MM.1S (cell line): ENCODE measurements at regions not wholly inside any gene's neighbourhood (a gene's known extent, or its start where the extent isn't known, plus 50 kb on each side); places are given as distances from the start of the nearest gene placed in this dataset.

Experiments used
- DNase-seq: peaks from one replicate; pipeline ENCODE4 v3.0.0-alpha.2; 2015
- H2AFZ ChIP-seq: fragments of 300-600 bp; sonication (generic); 2 replicates; pipeline ENCODE4 v1.6.0; 2016; ENCODE audit warnings: antibody characterized with exemption, low read length
- H3F3A ChIP-seq: fragments of 300-600 bp; sonication (generic); 2 replicates; pipeline ENCODE4 v1.6.1; 2016; ENCODE audit warnings: mild to moderate bottlenecking, antibody characterized with exemption, low read length, moderate library complexity, mixed read lengths; ENCODE audit not compliant: insufficient read depth
- H3K27ac ChIP-seq: fragments of 300-600 bp; sonication (generic); 2 replicates; pipeline ENCODE4 v1.5.1; 2016; ENCODE audit warnings: mild to moderate bottlenecking, low read length
- H3K27me3 ChIP-seq: fragments of 300-600 bp; sonication (generic); replicated peaks from 2 replicates; pipeline ENCODE4 v1.6.0; 2016; ENCODE audit warnings: low read length; ENCODE audit not compliant: insufficient read depth
- H3K36me3 ChIP-seq: fragments of 300-600 bp; sonication (generic); replicated peaks from 2 replicates; pipeline ENCODE4 v1.6.1; 2016; ENCODE audit warnings: mild to moderate bottlenecking, low read length, mixed read lengths; ENCODE audit not compliant: insufficient read depth
- H3K4me1 ChIP-seq: fragments of 300-600 bp; sonication (generic); 2 replicates; pipeline ENCODE4 v1.6.1; 2016; ENCODE audit warnings: low read length, mixed read lengths
- H3K4me2 ChIP-seq: fragments of 300-600 bp; sonication (generic); 2 replicates; pipeline ENCODE4 v1.6.0; 2016; ENCODE audit warnings: low read depth, low read length
- H3K4me3 ChIP-seq: fragments of 300-600 bp; sonication (generic); 2 replicates; pipeline ENCODE4 v1.5.1; 2016; ENCODE audit warnings: low read length, mixed read lengths
- H3K79me2 ChIP-seq: fragments of 300-600 bp; sonication (generic); 2 replicates; pipeline ENCODE4 v1.6.1; 2016; ENCODE audit warnings: mixed run types, low read length, mixed read lengths
- H3K9ac ChIP-seq: fragments of 300-600 bp; sonication (generic); 2 replicates; pipeline ENCODE4 v1.6.1; 2016; ENCODE audit warnings: low read length, mixed read lengths
- H3K9me2 ChIP-seq: fragments of 300-600 bp; sonication (generic); replicated peaks from 2 replicates; pipeline ENCODE4 v1.6.1; 2016; ENCODE audit warnings: mild to moderate bottlenecking, low read length, mixed read lengths; ENCODE audit not compliant: insufficient read depth
- H3K9me3 ChIP-seq: fragments of 300-600 bp; sonication (generic); replicated peaks from 2 replicates; pipeline ENCODE4 v1.6.1; 2016; ENCODE audit warnings: mild to moderate bottlenecking, low read length, mixed read lengths; ENCODE audit not compliant: insufficient read depth
- H4K20me1 ChIP-seq: fragments of 300-600 bp; sonication (generic); 2 replicates; pipeline ENCODE4 v1.6.1; 2016; ENCODE audit warnings: mild to moderate bottlenecking, low read length, moderate library complexity, mixed read lengths; ENCODE audit not compliant: insufficient read depth
- CTCF ChIP-seq: fragments of 300-600 bp; sonication (generic); IDR thresholded peaks from 2 replicates; pipeline ENCODE4 v1.5.1; 2016; ENCODE audit warnings: antibody characterized with exemption, low read length, mixed read lengths
- EZH2 ChIP-seq: fragments of 300-600 bp; sonication (generic); optimal IDR thresholded peaks from 2 replicates; pipeline ENCODE3; 2017; ENCODE audit warnings: low read depth, mild to moderate bottlenecking, antibody characterized with exemption, low read length, mixed read lengths
- EZH2phosphoT487 ChIP-seq: fragments of 300-600 bp; sonication (generic); IDR thresholded peaks from 2 replicates; pipeline ENCODE4 v1.6.1; 2018; ENCODE audit warnings: antibody characterized with exemption, low read length

GRCh38 chr17:77763023-77763422, 195.5 kb upstream of the TNRC6C start:
- H3K27me3 ChIP-seq = peaks cover 11% of the 10 kb centered on the region
- DNase-seq = no peak

GRCh38 chr17:77763575-77763974, 194.9 kb upstream of the TNRC6C start:
- H2AFZ ChIP-seq = no peak overlapping the region
- H3K9ac ChIP-seq = no peak overlapping the region
- H3K27ac ChIP-seq = no peak overlapping the region
- no peaks in the 10 kb centered on the region for H3K36me3 ChIP-seq
- H3K4me2 ChIP-seq = no peak overlapping the region
- H3K4me3 ChIP-seq = no peak overlapping the region
- no peaks in the 10 kb centered on the region for H3K9me2 ChIP-seq
- H3K4me1 ChIP-seq = peaks cover 10% of the 10 kb centered on the region
- no peak for DNase-seq
- H3K9me3 ChIP-seq = no peaks in the 10 kb centered on the region
- TF ChIP-seq EZH2 (no peak), CTCF (no peak), EZH2phosphoT487 (no peak)
- H3F3A ChIP-seq = peaks cover 7% of the 10 kb centered on the region; the same call in 1 of the 2 replicates
- no peaks in the 10 kb centered on the region for H4K20me1 ChIP-seq
- no peaks in the 10 kb centered on the region for H3K79me2 ChIP-seq
- H3K27me3 ChIP-seq = peaks cover 11% of the 10 kb centered on the region

More at GRCh38 chr17:77763023-77763422, 195.5 kb upstream of the TNRC6C start:
- Histone ChIP-seq H4K20me1 (no peaks in the 10 kb centered on the region), H2AFZ (no peak overlapping the region), H3K4me1 (peaks cover 5% of the 10 kb centered on the region), H3K4me3 (no peak overlapping the region), H3K9me2 (no peaks in the 10 kb centered on the region), H3K4me2 (no peak overlapping the region), H3K27ac (no peak overlapping the region), H3K36me3 (no peaks in the 10 kb centered on the region), H3K9ac (no peak overlapping the region), H3K79me2 (no peaks in the 10 kb centered on the region), H3K9me3 (no peaks in the 10 kb centered on the region), H3F3A (peaks cover 1% of the 10 kb centered on the region; the same call in 1 of the 2 replicates)
- TF ChIP-seq EZH2 (no peak), CTCF (no peak), EZH2phosphoT487 (no peak)

GRCh38 chr17:77765292-77765691, 193.2 kb upstream of the TNRC6C start:
- Histone ChIP-seq H3K79me2 (no peaks in the 10 kb centered on the region), H3K4me2 (no peak overlapping the region), H3K27ac (no peak overlapping the region), H2AFZ (no peak overlapping the region), H3K9me2 (no peaks in the 10 kb centered on the region), H3K36me3 (no peaks in the 10 kb centered on the region), H3K27me3 (peaks cover 11% of the 10 kb centered on the region), H4K20me1 (no peaks in the 10 kb centered on the region), H3K4me1 (peaks cover 21% of the 10 kb centered on the region), H3K9me3 (no peaks in the 10 kb centered on the region), H3F3A (peaks cover 14% of the 10 kb centered on the region; the same call in 1 of the 2 replicates), H3K9ac (no peak overlapping the region), H3K4me3 (no peak overlapping the region)
- no peak for TF ChIP-seq EZH2
- TF ChIP-seq EZH2phosphoT487 = no peak
- no peak for TF ChIP-seq CTCF
- DNase-seq = no peak
